ENCODE measurements at regions not wholly inside any gene's neighbourhood (a gene's known extent, or its start where the extent isn't known, plus 50 kb on each side); places are given as distances from the start of the nearest gene placed in this dataset.

GRCh38 chr7:13161125-13161524 lies 473.7 kb downstream of the ARL4A start:
- no peak for DNase-seq
- Histone ChIP-seq H3K9me3 (no peaks in the 10 kb centered on the region; the same call in 1 of the 2 replicates), H3K36me3 (no peaks in the 10 kb centered on the region)

GRCh38 chr7:13165854-13166253 lies 478.4 kb downstream of the ARL4A start:
- no peaks in the 10 kb centered on the region for H3K36me3 ChIP-seq
- no peak overlapping the region for H3K4me3 ChIP-seq
- H3K27me3 ChIP-seq, result no peaks in the 10 kb centered on the region
- H3K9me3 ChIP-seq, result no peaks in the 10 kb centered on the region; the same call in none of the 2 replicates
- no peak for DNase-seq

More at GRCh38 chr7:13161125-13161524, 473.7 kb downstream of the ARL4A start:
- H3K4me3 ChIP-seq, result no peak overlapping the region
- no peaks in the 10 kb centered on the region for H3K27me3 ChIP-seq

GRCh38 chr7:13166801-13167200 lies 479.4 kb downstream of the ARL4A start:
- H3K9me3 ChIP-seq, result no peaks in the 10 kb centered on the region; the same call in none of the 2 replicates
- no peaks in the 10 kb centered on the region for H3K36me3 ChIP-seq
- H3K27me3 ChIP-seq, result no peaks in the 10 kb centered on the region
- H3K4me3 ChIP-seq, result no peak overlapping the region
- DNase-seq, result no peak

GRCh38 chr7:13169356-13169755 lies 481.9 kb downstream of the ARL4A start:
- Histone ChIP-seq H3K9me3 (no peaks in the 10 kb centered on the region; the same call in none of the 2 replicates), H3K36me3 (no peaks in the 10 kb centered on the region), H3K4me3 (no peak overlapping the region), H3K27me3 (no peaks in the 10 kb centered on the region)
- no peak for DNase-seq

- no peak for DNase-seq
- Histone ChIP-seq H3K27me3 (no peaks in the 10 kb centered on the region), H3K9me3 (no peaks in the 10 kb centered on the region), H3K36me3 (no peaks in the 10 kb centered on the region), H3K4me3 (no peak overlapping the region)
These were observed 487.6 kb downstream of the ARL4A start for GRCh38 chr7:13174991-13175390.

- DNase-seq, result no peak
- Histone ChIP-seq H3K4me3 (no peak overlapping the region), H3K36me3 (no peaks in the 10 kb centered on the region), H3K27me3 (no peaks in the 10 kb centered on the region), H3K9me3 (no peaks in the 10 kb centered on the region)
These were observed 491.7 kb downstream of the ARL4A start for GRCh38 chr7:13179011-13179582.

- Histone ChIP-seq H3K36me3 (no peaks in the 10 kb centered on the region), H3K9me3 (no peaks in the 10 kb centered on the region), H3K27me3 (no peaks in the 10 kb centered on the region), H3K4me3 (no peak overlapping the region)
- no peak for DNase-seq
These were observed 492.5 kb downstream of the ARL4A start for GRCh38 chr7:13179775-13180523.

GRCh38 chr7:13181216-13181615 lies 493.8 kb downstream of the ARL4A start:
- Histone ChIP-seq H3K9me3 (no peaks in the 10 kb centered on the region), H3K4me3 (no peak overlapping the region), H3K36me3 (no peaks in the 10 kb centered on the region), H3K27me3 (no peaks in the 10 kb centered on the region)
- DNase-seq, result peak; percentile 87

GRCh38 chr7:13185139-13185538 lies 497.7 kb downstream of the ARL4A start:
- H3K9me3 ChIP-seq, result no peaks in the 10 kb centered on the region
- no peak overlapping the region for H3K4me3 ChIP-seq
- no peaks in the 10 kb centered on the region for H3K36me3 ChIP-seq
- no peak for DNase-seq
- no peaks in the 10 kb centered on the region for H3K27me3 ChIP-seq

- Histone ChIP-seq H3K27me3 (no peaks in the 10 kb centered on the region), H3K36me3 (no peaks in the 10 kb centered on the region), H3K4me3 (no peak overlapping the region), H3K9me3 (no peaks in the 10 kb centered on the region)
- DNase-seq, result no peak
These were observed 500.9 kb downstream of the ARL4A start for GRCh38 chr7:13188236-13188805.

GRCh38 chr7:13188922-13189321 lies 501.5 kb downstream of the ARL4A start:
- no peaks in the 10 kb centered on the region for H3K27me3 ChIP-seq
- DNase-seq, result no peak
- H3K9me3 ChIP-seq, result no peaks in the 10 kb centered on the region
- H3K36me3 ChIP-seq, result no peaks in the 10 kb centered on the region
- no peak overlapping the region for H3K4me3 ChIP-seq

GRCh38 chr7:13189668-13190067 lies 502.2 kb downstream of the ARL4A start:
- Histone ChIP-seq H3K4me3 (no peak overlapping the region), H3K9me3 (no peaks in the 10 kb centered on the region), H3K27me3 (no peaks in the 10 kb centered on the region), H3K36me3 (no peaks in the 10 kb centered on the region)
- no peak for DNase-seq

GRCh38 chr7:13197501-13197900 lies 510.1 kb downstream of the ARL4A start:
- Histone ChIP-seq H3K36me3 (no peaks in the 10 kb centered on the region), H3K27me3 (no peaks in the 10 kb centered on the region), H3K4me3 (no peak overlapping the region), H3K9me3 (no peaks in the 10 kb centered on the region)
- peak; percentile 33 for DNase-seq

- Histone ChIP-seq H3K4me3 (no peak overlapping the region), H3K36me3 (no peaks in the 10 kb centered on the region), H3K9me3 (no peaks in the 10 kb centered on the region), H3K27me3 (no peaks in the 10 kb centered on the region)
- no peak for DNase-seq
These were observed 510.6 kb downstream of the ARL4A start for GRCh38 chr7:13198036-13198435.

- Histone ChIP-seq H3K4me3 (no peak overlapping the region), H3K27me3 (no peaks in the 10 kb centered on the region), H3K9me3 (no peaks in the 10 kb centered on the region), H3K36me3 (no peaks in the 10 kb centered on the region)
- DNase-seq, result no peak
These were observed 511.3 kb downstream of the ARL4A start for GRCh38 chr7:13198727-13199126.

- Histone ChIP-seq H3K9me3 (peaks cover 5% of the 10 kb centered on the region), H3K4me3 (no peak overlapping the region), H3K36me3 (no peaks in the 10 kb centered on the region), H3K27me3 (no peaks in the 10 kb centered on the region)
- DNase-seq, result no peak
These were observed 514.2 kb downstream of the ARL4A start for GRCh38 chr7:13201628-13202027.

GRCh38 chr7:13217768-13218167 lies 530.3 kb downstream of the ARL4A start:
- Histone ChIP-seq H3K36me3 (no peaks in the 10 kb centered on the region), H3K27me3 (no peaks in the 10 kb centered on the region), H3K9me3 (no peaks in the 10 kb centered on the region), H3K4me3 (no peak overlapping the region)
- peak; percentile 50 for DNase-seq

- no peak for DNase-seq
- Histone ChIP-seq H3K36me3 (no peaks in the 10 kb centered on the region), H3K9me3 (no peaks in the 10 kb centered on the region), H3K4me3 (no peak overlapping the region), H3K27me3 (no peaks in the 10 kb centered on the region)
These were observed 537.6 kb downstream of the ARL4A start for GRCh38 chr7:13225068-13225467.

Data from MG63 (cell line).